GM23338 (cell line): ENCODE measurements at regions not wholly inside any gene's neighbourhood (a gene's known extent, or its start where the extent isn't known, plus 50 kb on each side); places are given as distances from the start of the nearest gene placed in this dataset.

Experiments used
- ATAC-seq: fragments of 200-7000 bp; cut with Tn5 transposase; 3 replicates; pipeline ENCODE4 v1.9.1; 2020
- DNase-seq: peaks from one replicate; pipeline ENCODE4 v3.0.0-alpha.2; 2015; ENCODE audit warnings: low spot score
- H2AFZ ChIP-seq: fragments of 200-600 bp; sonication (generic); 2 replicates; pipeline ENCODE4 v1.8.0; 2016; ENCODE audit warnings: antibody characterized with exemption, mild to moderate bottlenecking, moderate library complexity
- H3F3A ChIP-seq: fragments of 200-600 bp; sonication (generic); replicated peaks from 2 replicates; pipeline ENCODE4 v1.8.0; 2017; ENCODE audit warnings: antibody characterized with exemption, mixed run types, low read depth
- H3K27ac ChIP-seq: fragments of 200-600 bp; sonication (generic); 2 replicates; pipeline ENCODE4 v1.6.1; 2016; ENCODE audit warnings: low read depth
- H3K27me3 ChIP-seq: fragments of 200-600 bp; sonication (generic); 2 replicates; pipeline ENCODE4 v1.8.0; 2016; ENCODE audit warnings: mild to moderate bottlenecking, mixed run types, moderate library complexity; ENCODE audit not compliant: insufficient read depth
- H3K36me3 ChIP-seq: fragments of 200-600 bp; sonication (generic); 2 replicates; pipeline ENCODE4 v1.8.0; 2016; ENCODE audit warnings: mild to moderate bottlenecking; ENCODE audit not compliant: insufficient read depth
- H3K4me1 ChIP-seq: fragments of 200-600 bp; sonication (generic); 2 replicates; pipeline ENCODE4 v1.8.0; 2016; ENCODE audit warnings: mild to moderate bottlenecking, moderate library complexity; ENCODE audit not compliant: insufficient read depth
- H3K4me2 ChIP-seq: fragments of 200-600 bp; sonication (generic); 2 replicates; pipeline ENCODE4 v1.7.1; 2017; ENCODE audit warnings: mixed run types
- H3K4me3 ChIP-seq: fragments of 200-600 bp; sonication (generic); 2 replicates; pipeline ENCODE4 v1.6.1; 2016; ENCODE audit warnings: mixed run types
- H3K79me2 ChIP-seq: fragments of 200-600 bp; sonication (generic); replicated peaks from 2 replicates; pipeline ENCODE4 v1.8.0; 2017; ENCODE audit warnings: mild to moderate bottlenecking; ENCODE audit not compliant: insufficient read depth
- H3K9me2 ChIP-seq: fragments of 200-600 bp; sonication (generic); 2 replicates; pipeline ENCODE4 v1.8.0; 2017; ENCODE audit not compliant: insufficient read depth
- H4K20me1 ChIP-seq: fragments of 200-600 bp; sonication (generic); replicated peaks from 2 replicates; pipeline ENCODE4 v1.8.0; 2017; ENCODE audit warnings: mild to moderate bottlenecking; ENCODE audit not compliant: insufficient read depth
- H3K27ac Mint-ChIP-seq: 2 replicates; pipeline ENCODE4 v1.8.0; 2020; ENCODE audit warnings: inconsistent platforms, mild to moderate bottlenecking, moderate library complexity, mixed read lengths
- H3K27me3 Mint-ChIP-seq: 3 replicates; pipeline ENCODE4 v1.8.0; 2022; ENCODE audit warnings: low read depth, mild to moderate bottlenecking, moderate library complexity, mixed read lengths, inconsistent platforms; ENCODE audit not compliant: insufficient read depth, poor library complexity
- H3K36me3 Mint-ChIP-seq: 3 replicates; pipeline ENCODE4 v1.8.0; 2021; ENCODE audit warnings: low read depth, mild to moderate bottlenecking, inconsistent platforms, moderate library complexity, mixed read lengths
- H3K4me1 Mint-ChIP-seq: 3 replicates; pipeline ENCODE4 v1.8.0; 2020; ENCODE audit warnings: mild to moderate bottlenecking, inconsistent platforms, mixed read lengths
- H3K4me3 Mint-ChIP-seq: 3 replicates; pipeline ENCODE4 v1.8.0; 2021; ENCODE audit warnings: moderate library complexity, mild to moderate bottlenecking, inconsistent platforms, mixed read lengths
- H3K9me3 Mint-ChIP-seq: 3 replicates; pipeline ENCODE4 v1.8.0; 2020; ENCODE audit warnings: moderate library complexity, mild to moderate bottlenecking, inconsistent platforms, mixed read lengths
- CREB1 ChIP-seq: fragments of 250-450 bp; sonication (Bioruptor Pico); IDR thresholded peaks from 2 replicates; pipeline ENCODE4 v1.5.0; 2020; ENCODE audit warnings: low read depth, mild to moderate bottlenecking, moderate library complexity
- EZH2 ChIP-seq: fragments of 200-600 bp; sonication (generic); IDR thresholded peaks from one replicate; pipeline ENCODE4 v1.8.0; 2017; ENCODE audit warnings: antibody characterized with exemption, mild to moderate bottlenecking, low read depth; ENCODE audit not compliant: unreplicated experiment
- EZH2phosphoT487 ChIP-seq: fragments of 200-600 bp; sonication (generic); IDR thresholded peaks from one replicate; pipeline ENCODE4 v1.8.1; 2018; ENCODE audit warnings: antibody characterized with exemption; ENCODE audit not compliant: unreplicated experiment
- JUNB ChIP-seq: IDR thresholded peaks from one replicate; pipeline ENCODE4 v1.6.1; 2016; ENCODE audit warnings: antibody characterized with exemption; ENCODE audit not compliant: unreplicated experiment
- NANOG ChIP-seq: IDR thresholded peaks from 2 replicates; pipeline ENCODE4 v1.6.1; 2016; ENCODE audit warnings: antibody characterized with exemption, borderline replicate concordance
- POLR2AphosphoS5 ChIP-seq: IDR thresholded peaks from 2 replicates; pipeline ENCODE4 v1.6.1; 2016; ENCODE audit warnings: antibody characterized with exemption, low read depth
- STAT1 ChIP-seq: IDR thresholded peaks from one replicate; pipeline ENCODE4 v1.6.1; 2016; ENCODE audit warnings: antibody characterized with exemption; ENCODE audit not compliant: unreplicated experiment
- ZNF114 ChIP-seq: fragments of 250-450 bp; sonication (Bioruptor Pico); IDR thresholded peaks from 2 replicates; pipeline ENCODE4 v1.5.0; 2020; ENCODE audit warnings: mild to moderate bottlenecking, moderate library complexity
- ZNF331 ChIP-seq: fragments of 250-450 bp; sonication (Bioruptor Pico); IDR thresholded peaks from 2 replicates; pipeline ENCODE4 v1.5.0; 2020; ENCODE audit warnings: low read depth, mild to moderate bottlenecking, moderate library complexity
- TF ChIP-seq, protein P1 (sequence below): IDR thresholded peaks from one replicate; pipeline ENCODE4 v1.6.1; 2018; ENCODE audit warnings: antibody characterized with exemption; ENCODE audit not compliant: unreplicated experiment
- TF ChIP-seq, protein P2 (sequence below): IDR thresholded peaks from 2 replicates; pipeline ENCODE4 v1.6.1; 2016; ENCODE audit warnings: antibody characterized with exemption
- TF ChIP-seq, protein P3 (sequence below), 2 experiments: fragments of 200-600 bp in 1 of 2; sonication (generic) in 1 of 2; conservative IDR thresholded peaks; 2 replicates each; pipeline versions ENCODE4 v1.5.1 to v1.6.1; 2016 to 2017; ENCODE audit warnings: antibody characterized with exemption in 2 of 2, low read depth in 2 of 2, mild to moderate bottlenecking in 2 of 2, moderate library complexity in 1 of 2
- TF ChIP-seq, protein P4 (sequence below): fragments of 250-450 bp; sonication (Bioruptor Pico); IDR thresholded peaks from 2 replicates; pipeline ENCODE4 v1.5.0; 2020; ENCODE audit warnings: mild to moderate bottlenecking, moderate library complexity

DNA sequence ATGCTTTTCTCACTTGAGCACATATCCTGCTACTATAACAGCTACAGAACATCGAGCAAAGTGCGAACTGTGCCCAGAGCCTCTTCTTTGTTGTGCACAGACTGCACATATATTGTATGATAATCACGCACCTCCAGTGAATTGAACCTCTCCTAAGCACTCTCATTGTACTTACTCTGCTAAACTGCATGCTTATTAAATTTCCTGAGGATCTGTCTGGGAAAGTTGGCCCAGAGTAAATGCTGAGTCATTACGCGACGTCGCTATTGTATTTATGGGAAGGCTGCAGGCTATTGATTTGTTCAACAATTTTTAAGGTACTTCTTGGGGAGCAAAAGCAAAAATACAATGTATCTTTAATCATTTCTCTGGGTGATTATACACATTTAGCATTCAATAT is 399.6 kb upstream of the DSEL start (continued):
- no peak for TF ChIP-seq STAT1
- no peak for TF ChIP-seq EZH2phosphoT487
- no peak for TF ChIP-seq POLR2AphosphoS5
- no peak for TF ChIP-seq ZNF114 (CRISPR knock-in tag)

DNA sequence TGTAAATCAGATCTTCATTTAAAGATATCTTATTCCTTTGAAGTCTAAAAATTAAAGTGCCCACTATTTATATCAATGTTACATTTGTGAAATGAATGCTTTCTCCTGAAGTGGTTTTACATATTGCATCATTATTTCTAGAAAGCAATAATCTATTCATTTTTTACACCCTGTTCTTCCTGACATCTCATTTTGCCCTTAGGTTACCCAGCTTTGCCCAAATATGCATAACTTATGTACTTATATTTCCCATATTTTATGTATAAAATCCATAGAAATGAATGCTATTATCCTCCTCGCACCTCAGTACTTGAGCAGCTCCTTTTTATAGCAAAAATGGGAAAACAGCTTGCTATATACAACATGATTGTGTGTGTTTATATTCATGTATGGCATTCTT is 396.5 kb upstream of the DSEL start:
- H3K36me3 ChIP-seq = no peaks in the 10 kb centered on the region
- Mint-ChIP-seq H3K4me3 (no peak overlapping the region), H3K9me3 (no peaks in the 10 kb centered on the region), H3K4me1 (no peaks in the 10 kb centered on the region), H3K27ac (no peak overlapping the region), H3K36me3 (no peaks in the 10 kb centered on the region), H3K27me3 (no peaks in the 10 kb centered on the region)
- no peak overlapping the region for H3K4me3 ChIP-seq
- ATAC-seq = no peak
- H3K9me2 ChIP-seq = no peaks in the 10 kb centered on the region
- H3K4me2 ChIP-seq = no peak overlapping the region
- no peaks in the 10 kb centered on the region for H3K27me3 ChIP-seq
- DNase-seq = no peak
- no peaks in the 10 kb centered on the region for H3K4me1 ChIP-seq
- H4K20me1 ChIP-seq = no peaks in the 10 kb centered on the region
- H2AFZ ChIP-seq = no peak overlapping the region
- H3K27ac ChIP-seq = no peak overlapping the region
- H3K79me2 ChIP-seq = no peaks in the 10 kb centered on the region
- TF ChIP-seq, protein P1, sequence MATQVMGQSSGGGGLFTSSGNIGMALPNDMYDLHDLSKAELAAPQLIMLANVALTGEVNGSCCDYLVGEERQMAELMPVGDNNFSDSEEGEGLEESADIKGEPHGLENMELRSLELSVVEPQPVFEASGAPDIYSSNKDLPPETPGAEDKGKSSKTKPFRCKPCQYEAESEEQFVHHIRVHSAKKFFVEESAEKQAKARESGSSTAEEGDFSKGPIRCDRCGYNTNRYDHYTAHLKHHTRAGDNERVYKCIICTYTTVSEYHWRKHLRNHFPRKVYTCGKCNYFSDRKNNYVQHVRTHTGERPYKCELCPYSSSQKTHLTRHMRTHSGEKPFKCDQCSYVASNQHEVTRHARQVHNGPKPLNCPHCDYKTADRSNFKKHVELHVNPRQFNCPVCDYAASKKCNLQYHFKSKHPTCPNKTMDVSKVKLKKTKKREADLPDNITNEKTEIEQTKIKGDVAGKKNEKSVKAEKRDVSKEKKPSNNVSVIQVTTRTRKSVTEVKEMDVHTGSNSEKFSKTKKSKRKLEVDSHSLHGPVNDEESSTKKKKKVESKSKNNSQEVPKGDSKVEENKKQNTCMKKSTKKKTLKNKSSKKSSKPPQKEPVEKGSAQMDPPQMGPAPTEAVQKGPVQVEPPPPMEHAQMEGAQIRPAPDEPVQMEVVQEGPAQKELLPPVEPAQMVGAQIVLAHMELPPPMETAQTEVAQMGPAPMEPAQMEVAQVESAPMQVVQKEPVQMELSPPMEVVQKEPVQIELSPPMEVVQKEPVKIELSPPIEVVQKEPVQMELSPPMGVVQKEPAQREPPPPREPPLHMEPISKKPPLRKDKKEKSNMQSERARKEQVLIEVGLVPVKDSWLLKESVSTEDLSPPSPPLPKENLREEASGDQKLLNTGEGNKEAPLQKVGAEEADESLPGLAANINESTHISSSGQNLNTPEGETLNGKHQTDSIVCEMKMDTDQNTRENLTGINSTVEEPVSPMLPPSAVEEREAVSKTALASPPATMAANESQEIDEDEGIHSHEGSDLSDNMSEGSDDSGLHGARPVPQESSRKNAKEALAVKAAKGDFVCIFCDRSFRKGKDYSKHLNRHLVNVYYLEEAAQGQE = no peak
- TF ChIP-seq POLR2AphosphoS5 (no peak), ZNF331 (CRISPR knock-in tag) (no peak), CREB1 (CRISPR knock-in tag) (no peak), EZH2 (no peak), EZH2phosphoT487 (no peak), NANOG (no peak), ZNF114 (CRISPR knock-in tag) (no peak), JUNB (no peak), STAT1 (no peak)
- TF ChIP-seq, protein P2, sequence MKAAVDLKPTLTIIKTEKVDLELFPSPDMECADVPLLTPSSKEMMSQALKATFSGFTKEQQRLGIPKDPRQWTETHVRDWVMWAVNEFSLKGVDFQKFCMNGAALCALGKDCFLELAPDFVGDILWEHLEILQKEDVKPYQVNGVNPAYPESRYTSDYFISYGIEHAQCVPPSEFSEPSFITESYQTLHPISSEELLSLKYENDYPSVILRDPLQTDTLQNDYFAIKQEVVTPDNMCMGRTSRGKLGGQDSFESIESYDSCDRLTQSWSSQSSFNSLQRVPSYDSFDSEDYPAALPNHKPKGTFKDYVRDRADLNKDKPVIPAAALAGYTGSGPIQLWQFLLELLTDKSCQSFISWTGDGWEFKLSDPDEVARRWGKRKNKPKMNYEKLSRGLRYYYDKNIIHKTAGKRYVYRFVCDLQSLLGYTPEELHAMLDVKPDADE = no peak
- TF ChIP-seq, protein P3, sequence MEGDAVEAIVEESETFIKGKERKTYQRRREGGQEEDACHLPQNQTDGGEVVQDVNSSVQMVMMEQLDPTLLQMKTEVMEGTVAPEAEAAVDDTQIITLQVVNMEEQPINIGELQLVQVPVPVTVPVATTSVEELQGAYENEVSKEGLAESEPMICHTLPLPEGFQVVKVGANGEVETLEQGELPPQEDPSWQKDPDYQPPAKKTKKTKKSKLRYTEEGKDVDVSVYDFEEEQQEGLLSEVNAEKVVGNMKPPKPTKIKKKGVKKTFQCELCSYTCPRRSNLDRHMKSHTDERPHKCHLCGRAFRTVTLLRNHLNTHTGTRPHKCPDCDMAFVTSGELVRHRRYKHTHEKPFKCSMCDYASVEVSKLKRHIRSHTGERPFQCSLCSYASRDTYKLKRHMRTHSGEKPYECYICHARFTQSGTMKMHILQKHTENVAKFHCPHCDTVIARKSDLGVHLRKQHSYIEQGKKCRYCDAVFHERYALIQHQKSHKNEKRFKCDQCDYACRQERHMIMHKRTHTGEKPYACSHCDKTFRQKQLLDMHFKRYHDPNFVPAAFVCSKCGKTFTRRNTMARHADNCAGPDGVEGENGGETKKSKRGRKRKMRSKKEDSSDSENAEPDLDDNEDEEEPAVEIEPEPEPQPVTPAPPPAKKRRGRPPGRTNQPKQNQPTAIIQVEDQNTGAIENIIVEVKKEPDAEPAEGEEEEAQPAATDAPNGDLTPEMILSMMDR (conservative IDR thresholded peaks at IDR 0.05; ENCODE audit: low read depth in 2 of 2) = no peak
- TF ChIP-seq, protein P4, sequence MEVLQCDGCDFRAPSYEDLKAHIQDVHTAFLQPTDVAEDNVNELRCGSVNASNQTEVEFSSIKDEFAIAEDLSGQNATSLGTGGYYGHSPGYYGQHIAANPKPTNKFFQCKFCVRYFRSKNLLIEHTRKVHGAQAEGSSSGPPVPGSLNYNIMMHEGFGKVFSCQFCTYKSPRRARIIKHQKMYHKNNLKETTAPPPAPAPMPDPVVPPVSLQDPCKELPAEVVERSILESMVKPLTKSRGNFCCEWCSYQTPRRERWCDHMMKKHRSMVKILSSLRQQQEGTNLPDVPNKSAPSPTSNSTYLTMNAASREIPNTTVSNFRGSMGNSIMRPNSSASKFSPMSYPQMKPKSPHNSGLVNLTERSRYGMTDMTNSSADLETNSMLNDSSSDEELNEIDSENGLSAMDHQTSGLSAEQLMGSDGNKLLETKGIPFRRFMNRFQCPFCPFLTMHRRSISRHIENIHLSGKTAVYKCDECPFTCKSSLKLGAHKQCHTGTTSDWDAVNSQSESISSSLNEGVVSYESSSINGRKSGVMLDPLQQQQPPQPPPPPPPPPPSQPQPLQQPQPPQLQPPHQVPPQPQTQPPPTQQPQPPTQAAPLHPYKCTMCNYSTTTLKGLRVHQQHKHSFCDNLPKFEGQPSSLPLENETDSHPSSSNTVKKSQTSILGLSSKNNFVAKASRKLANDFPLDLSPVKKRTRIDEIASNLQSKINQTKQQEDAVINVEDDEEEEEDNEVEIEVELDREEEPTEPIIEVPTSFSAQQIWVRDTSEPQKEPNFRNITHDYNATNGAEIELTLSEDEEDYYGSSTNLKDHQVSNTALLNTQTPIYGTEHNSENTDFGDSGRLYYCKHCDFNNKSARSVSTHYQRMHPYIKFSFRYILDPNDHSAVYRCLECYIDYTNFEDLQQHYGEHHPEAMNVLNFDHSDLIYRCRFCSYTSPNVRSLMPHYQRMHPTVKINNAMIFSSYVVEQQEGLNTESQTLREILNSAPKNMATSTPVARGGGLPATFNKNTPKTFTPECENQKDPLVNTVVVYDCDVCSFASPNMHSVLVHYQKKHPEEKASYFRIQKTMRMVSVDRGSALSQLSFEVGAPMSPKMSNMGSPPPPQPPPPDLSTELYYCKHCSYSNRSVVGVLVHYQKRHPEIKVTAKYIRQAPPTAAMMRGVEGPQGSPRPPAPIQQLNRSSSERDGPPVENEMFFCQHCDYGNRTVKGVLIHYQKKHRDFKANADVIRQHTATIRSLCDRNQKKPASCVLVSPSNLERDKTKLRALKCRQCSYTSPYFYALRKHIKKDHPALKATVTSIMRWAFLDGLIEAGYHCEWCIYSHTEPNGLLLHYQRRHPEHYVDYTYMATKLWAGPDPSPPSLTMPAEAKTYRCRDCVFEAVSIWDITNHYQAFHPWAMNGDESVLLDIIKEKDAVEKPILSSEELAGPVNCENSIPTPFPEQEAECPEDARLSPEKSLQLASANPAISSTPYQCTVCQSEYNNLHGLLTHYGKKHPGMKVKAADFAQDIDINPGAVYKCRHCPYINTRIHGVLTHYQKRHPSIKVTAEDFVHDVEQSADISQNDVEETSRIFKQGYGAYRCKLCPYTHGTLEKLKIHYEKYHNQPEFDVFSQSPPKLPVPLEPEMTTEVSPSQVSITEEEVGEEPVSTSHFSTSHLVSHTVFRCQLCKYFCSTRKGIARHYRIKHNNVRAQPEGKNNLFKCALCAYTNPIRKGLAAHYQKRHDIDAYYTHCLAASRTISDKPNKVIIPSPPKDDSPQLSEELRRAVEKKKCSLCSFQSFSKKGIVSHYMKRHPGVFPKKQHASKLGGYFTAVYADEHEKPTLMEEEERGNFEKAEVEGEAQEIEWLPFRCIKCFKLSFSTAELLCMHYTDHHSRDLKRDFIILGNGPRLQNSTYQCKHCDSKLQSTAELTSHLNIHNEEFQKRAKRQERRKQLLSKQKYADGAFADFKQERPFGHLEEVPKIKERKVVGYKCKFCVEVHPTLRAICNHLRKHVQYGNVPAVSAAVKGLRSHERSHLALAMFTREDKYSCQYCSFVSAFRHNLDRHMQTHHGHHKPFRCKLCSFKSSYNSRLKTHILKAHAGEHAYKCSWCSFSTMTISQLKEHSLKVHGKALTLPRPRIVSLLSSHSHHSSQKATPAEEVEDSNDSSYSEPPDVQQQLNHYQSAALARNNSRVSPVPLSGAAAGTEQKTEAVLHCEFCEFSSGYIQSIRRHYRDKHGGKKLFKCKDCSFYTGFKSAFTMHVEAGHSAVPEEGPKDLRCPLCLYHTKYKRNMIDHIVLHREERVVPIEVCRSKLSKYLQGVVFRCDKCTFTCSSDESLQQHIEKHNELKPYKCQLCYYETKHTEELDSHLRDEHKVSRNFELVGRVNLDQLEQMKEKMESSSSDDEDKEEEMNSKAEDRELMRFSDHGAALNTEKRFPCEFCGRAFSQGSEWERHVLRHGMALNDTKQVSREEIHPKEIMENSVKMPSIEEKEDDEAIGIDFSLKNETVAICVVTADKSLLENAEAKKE (CRISPR knock-in tag) = no peak
- H3F3A ChIP-seq = no peaks in the 10 kb centered on the region
